ENCODE measurements at regions not wholly inside any gene's neighbourhood (a gene's known extent, or its start where the extent isn't known, plus 50 kb on each side); places are given as distances from the start of the nearest gene placed in this dataset.

- Histone ChIP-seq H3K9me3 (peaks cover 0 to 18% (median 0%) of the 10 kb centered on the region in 11 donors), H3K4me3 (no peak overlapping the region), H3K27ac (no peak overlapping the region), H3K27me3 (peaks cover 0 to 8% (median 0%) of the 10 kb centered on the region in 7 donors), H3K36me3 (no peaks in the 10 kb centered on the region), H3K4me1 (no peaks in the 10 kb centered on the region)
- WGBS, 2 donors, result 95 to 96% methylated on average over 4 of the region's 4 CpGs
- DNase-seq (no peak), ATAC-seq (no peak)
- no peak for TF ChIP-seq CTCF (IDR thresholded peaks at IDR 0.05)
- intact Hi-C loops (cut with DNase I), result no loop called here
Measured at GRCh38 chr4:17358241-17358640, 153.6 kb downstream of the QDPR start.

GRCh38 chr4:17356926-17357325, 155.0 kb downstream of the QDPR start:
- no peak overlapping the region for H3K4me3 ChIP-seq
- H3K36me3 ChIP-seq, result no peaks in the 10 kb centered on the region
- intact Hi-C loops (cut with DNase I), result no loop called here
- DNase-seq (no peak), ATAC-seq (no peak)
- TF ChIP-seq CTCF (IDR thresholded peaks at IDR 0.05), result no peak
- H3K27ac ChIP-seq, result no peak overlapping the region
- peaks cover 0 to 8% (median 0%) of the 10 kb centered on the region in 7 donors for H3K27me3 ChIP-seq
- peaks cover 0 to 19% (median 0%) of the 10 kb centered on the region in 11 donors for H3K9me3 ChIP-seq
- no peaks in the 10 kb centered on the region for H3K4me1 ChIP-seq
- 30 to 38% methylated on average over 3 of the region's 3 CpGs for WGBS, 2 donors

- WGBS, 2 donors, result 79 to 82% methylated on average over 5 of the region's 5 CpGs
- Histone ChIP-seq H3K27me3 (peaks cover 0 to 8% (median 0%) of the 10 kb centered on the region in 7 donors), H3K4me3 (no peak overlapping the region), H3K9me3 (peaks cover 0 to 19% (median 0%) of the 10 kb centered on the region in 11 donors), H3K36me3 (no peaks in the 10 kb centered on the region), H3K4me1 (no peaks in the 10 kb centered on the region), H3K27ac (no peak overlapping the region)
- DNase-seq (no peak), ATAC-seq (no peak)
- TF ChIP-seq CTCF (IDR thresholded peaks at IDR 0.05), result no peak
- intact Hi-C loops (cut with DNase I), result loop anchor here in 2 of 10 donors (5.0 kb wide), 2 partner anchors 95 to 120 kb away; no protein-coding TSS in a partner anchor
Measured at GRCh38 chr4:17352357-17352756, 159.5 kb downstream of the QDPR start.

- intact Hi-C loops (cut with DNase I), result loop anchor here in 9 of 10 donors (1.0 to 10.0 kb wide), 7 partner anchors 97 to 125 kb away; no protein-coding TSS in a partner anchor
- no peak overlapping the region for H3K4me3 ChIP-seq
- DNase-seq (peak in 1 of 2 donors; percentile 17), ATAC-seq (peak in 1 of 8 donors; percentile 37)
- peak in 8 of 9 donors; percentile 25 to 66 (median 57) for TF ChIP-seq CTCF (IDR thresholded peaks at IDR 0.05)
- no peaks in the 10 kb centered on the region for H3K4me1 ChIP-seq
- WGBS, 2 donors, result 57% methylated on average over 2 of the region's 2 CpGs
- no peaks in the 10 kb centered on the region for H3K9me3 ChIP-seq
- no peaks in the 10 kb centered on the region for H3K36me3 ChIP-seq
- no peak overlapping the region for H3K27ac ChIP-seq
- no peaks in the 10 kb centered on the region for H3K27me3 ChIP-seq
Measured at GRCh38 chr4:17347445-17347844, 164.4 kb downstream of the QDPR start.

Data from heart right ventricle (tissue), 16 donors.